Ascending aorta (tissue), 2 donors: ENCODE measurements at regions not wholly inside any gene's neighbourhood (a gene's known extent, or its start where the extent isn't known, plus 50 kb on each side); places are given as distances from the start of the nearest gene placed in this dataset.

ENCODE experiments used
- DNase-seq, 2 donors: peaks; one replicate each; pipeline ENCODE4 v3.0.0-alpha.2; 2019; ENCODE audit warnings: low spot score in 2 of 2
- H3K27ac ChIP-seq, 2 donors: fragments of 200-600 bp; sonication (generic); one replicate each; pipeline ENCODE4 v1.5.1; 2016 to 2017; ENCODE audit warnings: mild to moderate bottlenecking in 1 of 2
- H3K27me3 ChIP-seq: fragments of 200-600 bp; sonication (generic); one replicate; pipeline ENCODE4 v1.5.1; 2017
- H3K36me3 ChIP-seq, 2 donors: fragments of 200-600 bp; sonication (generic); one replicate each; pipeline ENCODE4 v1.5.1; 2016
- H3K4me1 ChIP-seq, 2 donors: fragments of 200-600 bp; sonication (generic); one replicate each; pipeline ENCODE4 v1.5.1; 2016 to 2017; ENCODE audit warnings: mild to moderate bottlenecking in 1 of 2
- H3K4me3 ChIP-seq, 2 donors: fragments of 200-600 bp; sonication (generic); one replicate each; pipeline ENCODE4 v1.5.1; 2016 to 2017; ENCODE audit warnings: mild to moderate bottlenecking in 1 of 2
- H3K9me3 ChIP-seq, 2 donors: fragments of 200-600 bp; sonication (generic); one replicate each; pipeline ENCODE4 v1.5.1; 2016
- CTCF ChIP-seq, 3 experiments: fragments of 200-600 bp in 2 of 3; fragments of 450-650 bp in 1 of 3; sonication (generic) in 2 of 3; IDR thresholded peaks; one replicate each; pipeline ENCODE4 v1.5.1; 2016 to 2019; ENCODE audit warnings: antibody characterized with exemption in 3 of 3, mild to moderate bottlenecking in 1 of 3, moderate library complexity in 1 of 3
- intact Hi-C: fragments of 100-400 bp; cut with DNase I; formaldehyde crosslinking; loops from one replicate; pipeline ENCODE4 v1.15.1; 2023

- intact Hi-C loops, result no loop called here
- Histone ChIP-seq H3K4me3 (no peak overlapping the region), H3K27me3 (no peaks in the 10 kb centered on the region), H3K9me3 (no peaks in the 10 kb centered on the region), H3K36me3 (no peaks in the 10 kb centered on the region), H3K4me1 (no peaks in the 10 kb centered on the region), H3K27ac (no peak overlapping the region)
- TF ChIP-seq CTCF (IDR thresholded peaks at IDR 0.05), result no peak
- DNase-seq, result peak in 1 of 2 donors; percentile 4
Measured at GRCh38 chr9:126111556-126111955, 215.1 kb upstream of the MVB12B start.

GRCh38 chr9:126112135-126112720, 214.4 kb upstream of the MVB12B start:
- no peaks in the 10 kb centered on the region for H3K36me3 ChIP-seq
- intact Hi-C loops, result no loop called here
- H3K4me1 ChIP-seq, result no peaks in the 10 kb centered on the region
- H3K27me3 ChIP-seq, result no peaks in the 10 kb centered on the region
- peak in 1 of 2 donors; percentile 25 for DNase-seq
- no peak overlapping the region for H3K4me3 ChIP-seq
- H3K9me3 ChIP-seq, result no peaks in the 10 kb centered on the region
- H3K27ac ChIP-seq, result no peak overlapping the region
- TF ChIP-seq CTCF (IDR thresholded peaks at IDR 0.05), result no peak

GRCh38 chr9:126113176-126113575, 213.5 kb upstream of the MVB12B start:
- intact Hi-C loops, result no loop called here
- TF ChIP-seq CTCF (IDR thresholded peaks at IDR 0.05), result no peak
- Histone ChIP-seq H3K27me3 (no peaks in the 10 kb centered on the region), H3K27ac (no peak overlapping the region), H3K9me3 (no peaks in the 10 kb centered on the region), H3K4me3 (no peak overlapping the region), H3K4me1 (no peaks in the 10 kb centered on the region), H3K36me3 (no peaks in the 10 kb centered on the region)
- peak in 1 of 2 donors; percentile 30 for DNase-seq

GRCh38 chr9:126113756-126114408, 212.7 kb upstream of the MVB12B start:
- H3K27ac ChIP-seq, result no peak overlapping the region
- H3K36me3 ChIP-seq, result no peaks in the 10 kb centered on the region
- DNase-seq, result peak in 1 of 2 donors; percentile 33
- no peaks in the 10 kb centered on the region for H3K9me3 ChIP-seq
- no peaks in the 10 kb centered on the region for H3K4me1 ChIP-seq
- TF ChIP-seq CTCF (IDR thresholded peaks at IDR 0.05), result no peak
- no peak overlapping the region for H3K4me3 ChIP-seq
- H3K27me3 ChIP-seq, result no peaks in the 10 kb centered on the region
- intact Hi-C loops, result no loop called here

- H3K36me3 ChIP-seq, result no peaks in the 10 kb centered on the region
- no peaks in the 10 kb centered on the region for H3K9me3 ChIP-seq
- peak in 1 of 2 donors; percentile 48 for DNase-seq
- intact Hi-C loops, result no loop called here
- H3K4me1 ChIP-seq, result no peaks in the 10 kb centered on the region
- no peak overlapping the region for H3K4me3 ChIP-seq
- no peaks in the 10 kb centered on the region for H3K27me3 ChIP-seq
- TF ChIP-seq CTCF (IDR thresholded peaks at IDR 0.05), result no peak
- no peak overlapping the region for H3K27ac ChIP-seq
Measured at GRCh38 chr9:126114409-126114760, 212.2 kb upstream of the MVB12B start.
